Dendritic cell treated with granulocyte-macrophage colony-stimulating factor and Interleukin-4, amounts not matched to agents 40 ng/mL and 50 ng/mL, for 4 days (primary cell): ENCODE measurements at regions not wholly inside any gene's neighbourhood (a gene's known extent, or its start where the extent isn't known, plus 50 kb on each side); places are given as distances from the start of the nearest gene placed in this dataset.

ENCODE experiments used
- H3K27ac Mint-ChIP-seq: one replicate; pipeline ENCODE4 v1.8.0; 2022; ENCODE audit warnings: mild to moderate bottlenecking, mixed read lengths
- H3K27me3 Mint-ChIP-seq: one replicate; pipeline ENCODE4 v1.8.0; 2022; ENCODE audit warnings: mild to moderate bottlenecking, mixed read lengths
- H3K36me3 Mint-ChIP-seq: one replicate; pipeline ENCODE4 v1.8.0; 2022; ENCODE audit warnings: low read depth, mixed read lengths
- H3K4me1 Mint-ChIP-seq: one replicate; pipeline ENCODE4 v1.8.0; 2022; ENCODE audit warnings: low read depth, mixed read lengths
- H3K4me3 Mint-ChIP-seq: one replicate; pipeline ENCODE4 v1.8.0; 2022; ENCODE audit warnings: mild to moderate bottlenecking, moderate library complexity, mixed read lengths
- H3K9me3 Mint-ChIP-seq: one replicate; pipeline ENCODE4 v1.8.0; 2022; ENCODE audit warnings: mixed read lengths
- intact Hi-C: fragments of 100-400 bp; cut with micrococcal nuclease; formaldehyde crosslinking; loops from one replicate; pipeline ENCODE4 v1.15.0; 2022

DNA sequence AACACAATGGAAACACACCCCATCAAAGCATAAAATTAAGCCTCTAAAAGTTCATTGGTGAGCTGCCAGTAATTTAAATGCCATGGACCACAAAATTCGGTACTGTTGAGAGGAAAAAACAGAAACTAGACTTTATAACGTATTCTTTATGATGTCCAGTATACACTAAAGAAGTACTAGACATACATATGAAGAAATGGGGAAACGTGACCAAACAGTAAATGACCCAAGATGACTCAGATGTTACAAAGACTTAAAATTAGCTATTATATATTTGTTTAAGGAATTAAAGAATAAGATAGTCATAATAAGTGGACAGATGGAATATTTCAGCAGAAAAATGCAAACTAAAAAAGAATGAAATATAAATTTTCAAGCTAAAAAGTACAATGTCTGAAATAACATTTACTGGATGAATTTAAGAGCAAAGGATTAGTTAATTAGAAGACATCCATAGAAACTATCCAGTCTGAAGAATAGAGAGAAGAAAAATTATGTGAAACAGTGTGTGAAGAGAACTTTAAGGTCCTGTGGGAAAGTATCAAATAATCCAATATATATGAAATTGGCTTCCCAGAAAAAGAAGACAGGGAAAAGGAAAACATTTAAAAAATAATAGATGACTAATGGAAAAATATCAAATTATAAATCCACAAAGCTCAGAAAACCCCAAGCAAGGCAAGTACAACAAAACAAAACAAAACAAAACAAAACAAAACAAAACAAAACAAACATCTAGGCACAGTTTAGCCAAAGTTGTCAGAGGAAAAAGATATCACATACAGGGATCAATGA is 69.4 kb downstream of the SAMD9 start:
- peaks cover 8% of the 10 kb centered on the region for H3K4me1 Mint-ChIP-seq
- no peak overlapping the region for H3K27ac Mint-ChIP-seq
- no peaks in the 10 kb centered on the region for H3K27me3 Mint-ChIP-seq
- intact Hi-C loops: loop anchor here (10.0 kb wide), 1 partner anchor 184 kb away; no protein-coding TSS in a partner anchor
- H3K4me3 Mint-ChIP-seq: no peak overlapping the region
- no peaks in the 10 kb centered on the region for H3K9me3 Mint-ChIP-seq
- no peaks in the 10 kb centered on the region for H3K36me3 Mint-ChIP-seq

DNA sequence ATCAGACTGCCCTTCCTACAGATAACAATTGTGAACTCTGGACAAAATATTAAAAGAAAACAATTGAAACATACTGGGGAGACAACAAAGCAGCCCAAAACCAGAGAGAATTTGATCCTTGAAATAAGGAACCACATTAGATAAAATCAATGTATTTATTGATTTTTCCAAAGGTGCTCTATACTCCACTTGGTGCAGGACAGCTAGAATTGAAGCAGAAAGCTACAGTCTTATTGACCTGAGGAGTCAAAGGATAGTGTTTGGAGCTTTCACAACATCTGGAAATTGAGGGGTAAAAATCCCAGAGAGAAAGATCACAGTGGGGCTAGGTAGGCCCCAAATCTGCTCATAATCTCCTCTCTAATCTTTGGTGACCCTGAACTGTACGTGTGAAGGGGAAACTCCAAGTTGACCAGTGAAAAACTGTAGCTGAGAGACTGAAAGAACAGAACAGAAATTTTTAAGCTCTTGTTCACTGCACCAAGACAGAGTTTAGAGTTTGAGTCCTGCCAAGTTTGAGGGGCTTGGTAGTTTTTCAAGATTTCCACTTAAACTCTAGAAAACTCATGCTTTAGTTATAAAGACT is 70.2 kb downstream of the SAMD9 start:
- Mint-ChIP-seq H3K36me3 (no peaks in the 10 kb centered on the region), H3K27ac (no peak overlapping the region), H3K27me3 (no peaks in the 10 kb centered on the region), H3K4me1 (peaks cover 5% of the 10 kb centered on the region), H3K4me3 (no peak overlapping the region), H3K9me3 (no peaks in the 10 kb centered on the region)
- intact Hi-C loops: loop anchor here (10.0 kb wide), 1 partner anchor 183 kb away; no protein-coding TSS in a partner anchor

DNA sequence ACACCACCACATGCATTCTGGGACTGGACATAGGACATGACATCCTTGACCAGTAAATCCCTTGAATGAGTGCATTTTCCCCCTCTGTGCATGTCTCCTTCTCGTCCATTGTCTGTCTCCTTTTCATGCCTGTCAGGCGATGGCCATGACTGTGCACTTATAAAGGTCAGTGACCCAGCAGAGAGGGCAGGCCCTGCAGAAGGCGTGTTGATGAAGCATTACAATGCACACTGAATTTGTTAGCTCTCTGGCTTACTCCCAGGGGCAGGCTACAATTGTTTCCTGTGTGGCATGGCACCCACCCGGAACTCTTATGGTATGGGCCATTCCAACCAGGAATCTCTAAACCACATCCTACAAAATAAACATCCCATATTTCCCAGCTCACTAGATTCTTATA is 71.1 kb downstream of the SAMD9 start:
- H3K9me3 Mint-ChIP-seq: no peaks in the 10 kb centered on the region
- no peaks in the 10 kb centered on the region for H3K36me3 Mint-ChIP-seq
- no peak overlapping the region for H3K4me3 Mint-ChIP-seq
- no peak overlapping the region for H3K27ac Mint-ChIP-seq
- H3K4me1 Mint-ChIP-seq: peaks cover 5% of the 10 kb centered on the region
- H3K27me3 Mint-ChIP-seq: no peaks in the 10 kb centered on the region
- intact Hi-C loops: loop anchor here (10.0 kb wide), 1 partner anchor 182 kb away; no protein-coding TSS in a partner anchor

DNA sequence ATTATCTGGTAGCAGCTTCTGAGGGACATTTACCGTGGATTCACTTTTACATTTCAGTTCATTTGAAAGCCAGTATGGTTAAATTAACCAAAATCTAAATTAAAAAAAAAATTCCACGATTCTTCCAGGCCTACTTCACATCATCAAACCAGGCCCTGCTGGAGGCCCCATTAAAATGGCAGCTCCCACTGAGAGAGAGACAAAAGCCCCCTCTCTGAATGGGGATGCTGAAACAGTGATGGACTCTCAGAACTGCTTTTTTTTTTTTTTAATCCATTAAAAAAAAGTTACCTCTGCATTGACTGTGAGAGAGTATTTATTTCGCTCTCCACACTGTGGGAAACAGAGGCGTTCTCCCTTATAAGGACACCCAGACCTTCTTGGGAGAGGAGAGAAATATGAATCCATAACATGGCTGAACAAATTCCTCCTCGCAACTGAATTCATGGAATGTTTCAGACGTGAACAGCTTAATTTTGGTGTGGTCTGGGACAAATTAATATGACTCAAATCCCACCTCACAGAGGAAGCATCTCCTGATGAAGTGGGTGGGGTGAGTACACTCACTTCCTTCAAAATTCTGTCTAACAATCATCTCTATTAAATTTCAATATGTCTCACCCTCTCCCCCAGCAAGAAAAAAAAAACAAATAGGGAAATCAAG is 73.5 kb downstream of the SAMD9 start:
- H3K27ac Mint-ChIP-seq: peak overlapping the region; percentile 23

DNA sequence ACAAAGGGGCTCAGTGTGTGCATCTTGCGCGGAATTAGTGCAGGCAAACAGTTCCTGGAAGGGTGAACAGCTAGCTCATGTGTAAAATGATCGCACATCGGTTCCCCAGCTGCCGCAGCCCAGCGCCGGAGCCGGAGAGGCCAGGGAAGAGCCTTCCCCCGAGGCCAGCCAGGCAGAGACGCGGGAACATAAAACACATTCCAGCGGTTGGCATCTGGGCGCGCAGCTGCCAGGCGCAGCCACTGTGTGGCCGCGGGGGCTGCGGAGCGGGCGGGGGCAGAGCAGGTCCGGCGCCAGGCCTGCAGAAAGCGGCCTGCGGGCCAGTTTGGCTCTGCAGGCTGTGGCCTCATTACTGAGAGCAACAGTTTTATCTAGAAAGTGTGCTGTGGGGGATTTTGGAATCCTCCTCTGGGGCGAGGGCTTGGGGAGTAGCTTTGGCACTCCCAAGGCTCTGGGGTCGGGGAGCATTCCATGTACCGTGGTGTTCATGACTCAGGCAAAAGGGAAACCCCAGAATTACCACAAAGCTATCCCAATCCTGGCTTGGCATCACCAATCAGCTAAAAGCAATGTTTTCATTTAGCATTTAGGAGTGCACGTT is 74.3 kb downstream of the SAMD9 start:
- H3K27me3 Mint-ChIP-seq: no peaks in the 10 kb centered on the region
- intact Hi-C loops: loop anchor here (10.0 kb wide), 1 partner anchor 179 kb away; no protein-coding TSS in a partner anchor
- no peaks in the 10 kb centered on the region for H3K9me3 Mint-ChIP-seq
- peaks cover 11% of the 10 kb centered on the region for H3K4me1 Mint-ChIP-seq
- H3K4me3 Mint-ChIP-seq: no peak overlapping the region
- H3K36me3 Mint-ChIP-seq: no peaks in the 10 kb centered on the region
- H3K27ac Mint-ChIP-seq: no peak overlapping the region

More for the DNA sequence above, 73.5 kb downstream of the SAMD9 start:
- Mint-ChIP-seq H3K9me3 (no peaks in the 10 kb centered on the region), H3K4me1 (peaks cover 11% of the 10 kb centered on the region), H3K36me3 (no peaks in the 10 kb centered on the region), H3K27me3 (no peaks in the 10 kb centered on the region), H3K4me3 (no peak overlapping the region)
- intact Hi-C loops: loop anchor here (10.0 kb wide), 1 partner anchor 179 kb away; no protein-coding TSS in a partner anchor

DNA sequence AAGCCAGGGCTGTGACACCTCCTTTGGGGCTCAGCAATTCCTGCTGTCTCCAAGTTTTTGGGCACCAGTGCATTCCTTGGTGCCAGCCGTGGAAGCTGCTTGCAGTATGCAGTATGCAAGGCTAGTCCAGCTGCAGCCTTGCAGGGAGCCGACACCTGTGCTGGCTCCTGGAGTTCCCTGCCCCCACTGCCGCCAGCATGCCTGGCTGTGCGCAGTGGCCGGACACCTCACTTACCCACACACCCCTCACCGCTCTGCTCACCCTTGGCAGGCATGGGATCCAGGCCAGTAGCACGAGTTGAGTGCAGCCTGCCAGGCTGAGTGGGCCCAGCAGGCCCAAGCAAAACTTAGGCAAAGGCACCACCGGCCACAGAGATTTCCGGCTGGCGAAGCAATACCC is 77.4 kb downstream of the SAMD9 start:
- H3K4me3 Mint-ChIP-seq: no peak overlapping the region
- no peak overlapping the region for H3K27ac Mint-ChIP-seq
- intact Hi-C loops: loop anchor here (10.0 kb wide), 1 partner anchor 176 kb away; no protein-coding TSS in a partner anchor
- no peaks in the 10 kb centered on the region for H3K36me3 Mint-ChIP-seq
- H3K27me3 Mint-ChIP-seq: no peaks in the 10 kb centered on the region
- peaks cover 11% of the 10 kb centered on the region for H3K4me1 Mint-ChIP-seq
- no peaks in the 10 kb centered on the region for H3K9me3 Mint-ChIP-seq

DNA sequence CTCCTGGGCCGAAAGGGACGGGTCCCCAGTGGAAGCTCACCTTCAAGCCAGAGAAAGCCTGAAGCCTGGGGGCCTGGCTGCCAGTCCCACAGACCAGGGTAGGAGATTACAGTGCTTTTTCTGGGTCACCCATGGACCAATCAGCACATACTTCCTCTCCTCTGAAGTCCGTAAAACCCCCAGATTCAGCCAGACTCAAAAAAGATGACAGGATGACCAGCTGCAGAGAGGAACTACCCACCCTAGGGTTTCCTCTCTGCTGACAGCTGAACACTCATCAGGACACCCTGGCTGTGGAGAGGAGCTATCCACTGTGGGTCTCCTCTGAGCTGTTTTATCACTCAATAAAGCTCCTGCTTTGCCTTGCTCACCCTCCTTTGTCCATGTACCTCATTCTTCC is 78.0 kb downstream of the SAMD9 start:
- no peaks in the 10 kb centered on the region for H3K36me3 Mint-ChIP-seq
- peaks cover 11% of the 10 kb centered on the region for H3K4me1 Mint-ChIP-seq
- intact Hi-C loops: loop anchor here (10.0 kb wide), 1 partner anchor 175 kb away; no protein-coding TSS in a partner anchor
- H3K27ac Mint-ChIP-seq: no peak overlapping the region
- H3K27me3 Mint-ChIP-seq: no peaks in the 10 kb centered on the region
- H3K4me3 Mint-ChIP-seq: no peak overlapping the region
- H3K9me3 Mint-ChIP-seq: no peaks in the 10 kb centered on the region

DNA sequence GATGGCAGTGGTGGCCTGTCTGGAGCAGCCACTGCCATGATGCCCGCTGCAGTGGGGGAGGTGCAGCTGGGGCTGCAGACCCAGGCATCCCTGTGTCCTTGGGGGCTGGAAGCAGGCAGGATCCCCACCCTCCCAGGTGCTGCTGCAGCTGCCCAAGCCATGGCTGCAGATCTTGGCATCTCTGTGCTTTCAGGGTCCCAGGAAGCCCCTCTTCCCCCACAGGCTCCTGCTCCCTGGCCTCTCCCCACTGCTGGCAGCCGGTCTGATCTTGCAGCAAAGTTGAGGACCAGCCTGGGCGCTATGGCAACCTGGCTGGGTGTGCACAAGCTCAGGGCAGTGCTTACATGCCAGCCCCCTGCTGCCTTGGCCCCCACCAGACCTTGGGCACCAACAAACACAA is 78.5 kb downstream of the SAMD9 start:
- no peak overlapping the region for H3K27ac Mint-ChIP-seq
- H3K4me3 Mint-ChIP-seq: no peak overlapping the region
- H3K36me3 Mint-ChIP-seq: no peaks in the 10 kb centered on the region
- intact Hi-C loops: no loop called here
- H3K4me1 Mint-ChIP-seq: peaks cover 6% of the 10 kb centered on the region
- no peaks in the 10 kb centered on the region for H3K9me3 Mint-ChIP-seq
- no peaks in the 10 kb centered on the region for H3K27me3 Mint-ChIP-seq

DNA sequence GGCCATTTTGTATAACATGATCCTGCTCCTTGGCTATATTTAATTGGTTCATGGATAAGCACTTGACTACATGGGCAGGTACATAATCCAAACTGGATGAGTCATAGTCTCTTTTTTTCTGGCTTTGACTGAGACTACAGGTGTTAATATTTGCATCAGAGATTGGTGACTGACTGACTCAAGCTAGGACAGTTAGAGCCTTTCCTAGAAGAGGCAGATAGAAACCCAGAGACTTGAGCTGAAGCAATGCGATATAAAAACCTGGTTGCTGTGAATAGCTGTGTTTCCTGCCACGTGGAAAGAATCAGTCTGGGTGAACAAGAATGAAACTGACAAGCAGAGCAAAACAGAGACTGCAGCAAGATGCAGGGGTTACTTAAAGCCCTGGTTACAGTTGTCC is 81.0 kb downstream of the SAMD9 start:
- intact Hi-C loops: no loop called here
- Mint-ChIP-seq H3K27ac (no peak overlapping the region), H3K4me1 (peaks cover 6% of the 10 kb centered on the region), H3K9me3 (peaks cover 10% of the 10 kb centered on the region), H3K27me3 (no peaks in the 10 kb centered on the region), H3K36me3 (no peaks in the 10 kb centered on the region), H3K4me3 (no peak overlapping the region)

DNA sequence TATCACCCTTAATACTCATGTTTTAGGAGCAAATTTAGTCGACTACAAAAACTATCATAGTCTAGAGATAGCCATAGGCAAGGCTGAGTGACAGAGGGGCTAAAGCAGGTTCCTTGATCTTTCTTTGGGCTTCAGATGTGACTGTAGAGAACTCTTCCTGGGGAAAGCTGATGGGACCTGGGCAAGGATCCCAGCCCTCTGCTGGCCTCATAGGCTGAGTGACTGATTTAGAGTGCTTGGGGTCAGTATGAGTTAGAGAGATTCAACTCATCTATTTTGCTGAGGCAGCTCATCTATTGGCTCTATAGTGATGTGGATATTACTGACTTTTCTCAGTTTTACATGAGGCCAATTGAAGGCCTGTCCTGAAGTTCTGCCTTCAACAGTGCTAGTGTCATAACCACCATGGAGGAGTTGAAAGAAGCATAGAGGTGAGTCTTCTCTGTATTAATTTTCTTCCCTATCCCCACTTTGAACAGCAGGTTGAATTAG is 81.6 kb downstream of the SAMD9 start:
- Mint-ChIP-seq H3K4me3 (no peak overlapping the region), H3K4me1 (peaks cover 6% of the 10 kb centered on the region), H3K27ac (no peak overlapping the region), H3K36me3 (no peaks in the 10 kb centered on the region), H3K27me3 (no peaks in the 10 kb centered on the region), H3K9me3 (peaks cover 15% of the 10 kb centered on the region)
- intact Hi-C loops: no loop called here

DNA sequence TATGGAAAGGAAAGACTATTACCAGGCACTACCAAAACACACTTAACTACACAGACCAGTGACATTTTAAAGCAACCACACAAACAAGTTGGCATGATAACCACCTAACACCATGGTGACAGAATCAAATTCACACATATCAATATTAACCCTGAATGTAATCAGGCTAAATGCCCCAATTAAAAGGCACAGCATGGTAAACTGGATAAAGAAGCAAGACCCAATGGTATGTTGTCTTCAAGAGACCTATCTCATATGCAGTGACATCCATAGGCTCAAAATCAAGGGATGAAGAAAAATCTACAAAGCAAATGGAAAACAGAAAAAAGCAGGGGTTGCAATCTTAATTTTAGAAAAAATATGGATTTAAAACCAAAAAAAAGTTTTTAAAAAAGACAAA is 86.0 kb downstream of the SAMD9 start:
- intact Hi-C loops: no loop called here
- H3K27me3 Mint-ChIP-seq: no peaks in the 10 kb centered on the region
- H3K27ac Mint-ChIP-seq: no peak overlapping the region

DNA sequence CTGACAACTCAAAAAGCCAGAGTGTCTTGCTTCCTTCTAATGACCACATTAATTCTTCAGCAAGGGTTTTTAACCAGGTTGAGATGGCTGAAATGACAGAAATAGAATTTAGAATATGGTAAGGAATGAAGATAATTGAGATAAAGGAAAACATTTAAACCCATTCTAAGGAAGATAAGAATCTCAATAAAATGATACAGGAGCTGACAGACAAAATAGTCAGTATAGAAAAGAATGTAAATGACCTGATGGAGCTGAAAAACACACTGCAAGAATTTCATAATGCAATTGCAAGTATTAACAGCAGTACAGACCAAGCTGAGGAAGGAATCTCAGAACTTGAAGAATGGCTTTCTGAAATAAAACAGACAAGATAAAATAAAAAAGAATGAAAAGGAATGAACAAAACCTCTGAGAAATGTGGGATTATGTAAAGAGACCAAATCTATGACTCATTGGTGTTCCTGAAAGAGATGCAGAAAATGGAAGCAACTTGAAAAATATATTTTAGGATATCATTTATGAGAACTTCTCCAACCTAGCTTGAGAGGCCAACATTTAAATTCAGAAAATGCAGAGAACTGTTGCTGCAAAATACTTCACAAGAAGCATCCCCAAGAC is 87.1 kb downstream of the SAMD9 start:
- Mint-ChIP-seq H3K9me3 (peaks cover 25% of the 10 kb centered on the region), H3K36me3 (no peaks in the 10 kb centered on the region), H3K4me1 (no peaks in the 10 kb centered on the region), H3K27me3 (no peaks in the 10 kb centered on the region), H3K4me3 (no peak overlapping the region), H3K27ac (no peak overlapping the region)
- intact Hi-C loops: no loop called here

More for the DNA sequence above, 86.0 kb downstream of the SAMD9 start:
- peaks cover 25% of the 10 kb centered on the region for H3K9me3 Mint-ChIP-seq
- no peaks in the 10 kb centered on the region for H3K4me1 Mint-ChIP-seq
- no peaks in the 10 kb centered on the region for H3K36me3 Mint-ChIP-seq
- H3K4me3 Mint-ChIP-seq: no peak overlapping the region

DNA sequence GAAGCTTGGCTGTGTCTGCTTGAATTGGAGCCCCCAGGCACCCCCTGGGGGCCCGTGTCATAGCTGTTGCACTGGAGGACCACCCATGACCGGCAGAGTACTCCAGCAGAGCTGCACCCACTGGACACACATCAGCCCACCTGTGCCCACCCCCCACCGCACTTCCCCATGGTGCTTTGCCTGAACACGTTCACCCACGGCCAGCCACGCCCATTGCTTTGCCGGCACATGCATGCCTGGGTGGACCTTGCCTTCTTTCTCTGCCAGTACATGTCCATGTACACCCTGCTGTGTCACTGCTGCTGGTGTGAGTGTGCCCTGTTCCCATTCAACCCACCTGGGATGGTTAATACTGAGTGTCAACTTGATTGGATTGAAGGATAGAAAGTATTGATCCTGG is 88.7 kb downstream of the SAMD9 start:
- H3K9me3 Mint-ChIP-seq: peaks cover 25% of the 10 kb centered on the region
- H3K4me3 Mint-ChIP-seq: no peak overlapping the region
- H3K27me3 Mint-ChIP-seq: no peaks in the 10 kb centered on the region
- H3K4me1 Mint-ChIP-seq: no peaks in the 10 kb centered on the region
- H3K27ac Mint-ChIP-seq: no peak overlapping the region
- no peaks in the 10 kb centered on the region for H3K36me3 Mint-ChIP-seq
- intact Hi-C loops: no loop called here
